Astrocyte (in vitro differentiated cells and primary cell): ENCODE measurements at regions not wholly inside any gene's neighbourhood (a gene's known extent, or its start where the extent isn't known, plus 50 kb on each side); places are given as distances from the start of the nearest gene placed in this dataset.

ENCODE experiments used
- DNase-seq: peaks from one replicate; pipeline ENCODE4 v3.0.0-alpha.2; 2010; ENCODE audit warnings: low read depth
- FAIRE-seq: peaks from 2 replicates; lab custom pipeline; 2011; peaks lifted over from hg19 to GRCh38; lab: Jason Lieb, UNC
- H2AFZ ChIP-seq: 2 replicates; pipeline ENCODE4 v1.6.0; 2012; ENCODE audit warnings: low read depth, low read length, inconsistent platforms
- H3K27ac ChIP-seq: 2 replicates; pipeline ENCODE4 v1.5.1; 2011; ENCODE audit warnings: low read depth, low read length, inconsistent platforms
- H3K27me3 ChIP-seq: 2 replicates; pipeline ENCODE4 v1.6.0; 2011; ENCODE audit warnings: low read length, inconsistent platforms; ENCODE audit not compliant: insufficient read depth
- H3K36me3 ChIP-seq: 2 replicates; pipeline ENCODE4 v1.5.1; 2011; ENCODE audit warnings: low read length, inconsistent platforms; ENCODE audit not compliant: insufficient read depth
- H3K4me1 ChIP-seq: 2 replicates; pipeline ENCODE4 v1.5.1; 2011; ENCODE audit warnings: low read length, inconsistent platforms; ENCODE audit not compliant: insufficient read depth
- H3K4me2 ChIP-seq: 2 replicates; pipeline ENCODE4 v1.6.0; 2012; ENCODE audit warnings: low read length, inconsistent platforms
- H3K4me3 ChIP-seq: 2 replicates; pipeline ENCODE4 v1.5.1; 2011; ENCODE audit warnings: low read depth, mild to moderate bottlenecking, low read length, inconsistent platforms; ENCODE audit not compliant: insufficient read depth
- H3K79me2 ChIP-seq: 2 replicates; pipeline ENCODE4 v1.6.0; 2012; ENCODE audit warnings: mild to moderate bottlenecking, low read length, inconsistent platforms; ENCODE audit not compliant: insufficient read depth
- H3K9ac ChIP-seq: 2 replicates; pipeline ENCODE4 v1.6.0; 2012; ENCODE audit warnings: mild to moderate bottlenecking, low read length, inconsistent platforms
- H3K9me3 ChIP-seq: 2 replicates; pipeline ENCODE4 v1.5.1; 2012; ENCODE audit warnings: low read depth, mild to moderate bottlenecking, low read length, inconsistent platforms; ENCODE audit not compliant: insufficient read depth
- H4K20me1 ChIP-seq: 2 replicates; pipeline ENCODE4 v1.6.0; 2012; ENCODE audit warnings: low read length, inconsistent platforms; ENCODE audit not compliant: insufficient read depth
- H3K27ac Mint-ChIP-seq: one replicate; pipeline ENCODE4 v1.8.0; 2021; ENCODE audit warnings: mild to moderate bottlenecking, mixed read lengths; ENCODE audit not compliant: unreplicated experiment
- H3K27me3 Mint-ChIP-seq: one replicate; pipeline ENCODE4 v1.8.0; 2021; ENCODE audit warnings: low read depth, mixed read lengths; ENCODE audit not compliant: unreplicated experiment
- H3K36me3 Mint-ChIP-seq: one replicate; pipeline ENCODE4 v1.8.0; 2021; ENCODE audit warnings: low read depth, mixed read lengths; ENCODE audit not compliant: unreplicated experiment
- H3K4me1 Mint-ChIP-seq: one replicate; pipeline ENCODE4 v1.8.0; 2021; ENCODE audit warnings: low read depth, mixed read lengths; ENCODE audit not compliant: unreplicated experiment
- H3K4me3 Mint-ChIP-seq: one replicate; pipeline ENCODE4 v1.8.0; 2021; ENCODE audit warnings: mild to moderate bottlenecking, moderate library complexity, mixed read lengths; ENCODE audit not compliant: unreplicated experiment
- H3K9me3 Mint-ChIP-seq: one replicate; pipeline ENCODE4 v1.8.0; 2021; ENCODE audit warnings: mild to moderate bottlenecking, mixed read lengths; ENCODE audit not compliant: unreplicated experiment
- CTCF ChIP-seq: IDR thresholded peaks from 2 replicates; pipeline ENCODE4 v1.5.1; 2011; ENCODE audit warnings: low read depth, mild to moderate bottlenecking, inconsistent platforms, low read length, moderate library complexity; ENCODE audit not compliant: insufficient read depth
- EZH2 ChIP-seq: IDR thresholded peaks from 2 replicates; pipeline ENCODE4 v1.6.1; 2012; ENCODE audit warnings: mild to moderate bottlenecking, low read length, inconsistent platforms; ENCODE audit not compliant: insufficient read depth

- Histone ChIP-seq H3K79me2 (no peaks in the 10 kb centered on the region), H3K4me1 (no peaks in the 10 kb centered on the region), H3K36me3 (no peaks in the 10 kb centered on the region), H2AFZ (no peak overlapping the region), H3K4me2 (no peak overlapping the region), H4K20me1 (no peaks in the 10 kb centered on the region), H3K27ac (no peak overlapping the region), H3K9me3 (no peaks in the 10 kb centered on the region), H3K27me3 (no peaks in the 10 kb centered on the region), H3K4me3 (no peak overlapping the region), H3K9ac (no peak overlapping the region)
- peaks cover 14% of the 10 kb centered on the region for H3K9me3 Mint-ChIP-seq
- H3K4me3 Mint-ChIP-seq = no peak overlapping the region
- no peak overlapping the region for H3K27ac Mint-ChIP-seq
- DNase-seq (no peak), FAIRE-seq (no peak)
- no peak for TF ChIP-seq EZH2
- TF ChIP-seq CTCF = no peak
- no peaks in the 10 kb centered on the region for H3K36me3 Mint-ChIP-seq
- H3K27me3 Mint-ChIP-seq = no peaks in the 10 kb centered on the region
- H3K4me1 Mint-ChIP-seq = no peaks in the 10 kb centered on the region
Measured at GRCh38 chr13:72571191-72571590, 156.2 kb downstream of the MZT1 start.

GRCh38 chr13:72570019-72570418, 157.4 kb downstream of the MZT1 start:
- Histone ChIP-seq H4K20me1 (no peaks in the 10 kb centered on the region), H3K4me2 (no peak overlapping the region), H3K79me2 (no peaks in the 10 kb centered on the region), H3K4me1 (no peaks in the 10 kb centered on the region), H3K27ac (no peak overlapping the region), H3K9ac (no peak overlapping the region), H2AFZ (no peak overlapping the region), H3K4me3 (no peak overlapping the region), H3K27me3 (no peaks in the 10 kb centered on the region), H3K36me3 (no peaks in the 10 kb centered on the region), H3K9me3 (no peaks in the 10 kb centered on the region)
- Mint-ChIP-seq H3K4me1 (peaks cover 2% of the 10 kb centered on the region), H3K9me3 (peaks cover 5% of the 10 kb centered on the region), H3K36me3 (no peaks in the 10 kb centered on the region), H3K27ac (no peak overlapping the region), H3K27me3 (no peaks in the 10 kb centered on the region), H3K4me3 (no peak overlapping the region)
- FAIRE-seq (no peak), DNase-seq (no peak)
- TF ChIP-seq EZH2 = no peak
- no peak for TF ChIP-seq CTCF

- Mint-ChIP-seq H3K4me1 (peaks cover 2% of the 10 kb centered on the region), H3K27ac (no peak overlapping the region), H3K36me3 (no peaks in the 10 kb centered on the region), H3K9me3 (peaks cover 2% of the 10 kb centered on the region), H3K27me3 (no peaks in the 10 kb centered on the region), H3K4me3 (no peak overlapping the region)
- H3K36me3 ChIP-seq = no peaks in the 10 kb centered on the region
- no peaks in the 10 kb centered on the region for H3K27me3 ChIP-seq
- H3K4me2 ChIP-seq = no peak overlapping the region
- no peak overlapping the region for H3K27ac ChIP-seq
- H4K20me1 ChIP-seq = no peaks in the 10 kb centered on the region
- no peaks in the 10 kb centered on the region for H3K9me3 ChIP-seq
- DNase-seq (no peak), FAIRE-seq (no peak)
- TF ChIP-seq CTCF (no peak), EZH2 (no peak)
- H3K9ac ChIP-seq = no peak overlapping the region
- no peaks in the 10 kb centered on the region for H3K4me1 ChIP-seq
- H3K79me2 ChIP-seq = no peaks in the 10 kb centered on the region
- no peak overlapping the region for H3K4me3 ChIP-seq
- H2AFZ ChIP-seq = no peak overlapping the region
Measured at GRCh38 chr13:72567566-72567965, 159.9 kb downstream of the MZT1 start.
